Calu3 (cell line): ENCODE measurements at regions not wholly inside any gene's neighbourhood (a gene's known extent, or its start where the extent isn't known, plus 50 kb on each side); places are given as distances from the start of the nearest gene placed in this dataset.
A peak's percentile ranks its signal among the peaks of the same experiment; 100 is the strongest.

ENCODE experiments used
- BruUV-seq: library from RNA; stranded (reverse); fragments of 400-500 nt; replicated peaks from 2 replicates; lab custom pipeline; 2021; lab: Mats Ljungman, UMichigan
- CTCF ChIA-PET: fragments of 300-600 bp; sonication (Branson Sonifier 250); formaldehyde crosslinking; loops from one replicate; lab custom pipeline; 2022; ENCODE audit warnings: antibody characterized with exemption; lab: Charles Lee
- DNase-seq: peaks from one replicate; pipeline ENCODE4 v3.0.0; 2022
- H3K27ac Mint-ChIP-seq: one replicate; pipeline ENCODE4 v1.8.0; 2022; ENCODE audit warnings: mixed read lengths; ENCODE audit not compliant: unreplicated experiment
- H3K27me3 Mint-ChIP-seq: one replicate; pipeline ENCODE4 v1.8.0; 2022; ENCODE audit warnings: mixed read lengths; ENCODE audit not compliant: unreplicated experiment
- H3K36me3 Mint-ChIP-seq: one replicate; pipeline ENCODE4 v1.8.0; 2022; ENCODE audit warnings: mild to moderate bottlenecking, moderate library complexity, mixed read lengths; ENCODE audit not compliant: insufficient read depth, unreplicated experiment
- H3K4me1 Mint-ChIP-seq: one replicate; pipeline ENCODE4 v1.8.0; 2022; ENCODE audit warnings: mild to moderate bottlenecking, low read depth, mixed read lengths; ENCODE audit not compliant: unreplicated experiment
- H3K4me3 Mint-ChIP-seq: one replicate; pipeline ENCODE4 v1.8.0; 2022; ENCODE audit warnings: mild to moderate bottlenecking, low read depth, moderate library complexity, mixed read lengths; ENCODE audit not compliant: unreplicated experiment
- H3K9me3 Mint-ChIP-seq: one replicate; pipeline ENCODE4 v1.8.0; 2022; ENCODE audit warnings: low read depth, mixed read lengths; ENCODE audit not compliant: unreplicated experiment
- intact Hi-C: fragments of 100-400 bp; cut with micrococcal nuclease; formaldehyde crosslinking; loops from one replicate; pipeline ENCODE4 v1.10.0; 2022; ENCODE audit not compliant: unreplicated experiment
- TF ChIP-seq, protein P1 (sequence below): fragments of 200-600 bp; IDR thresholded peaks from one replicate; pipeline ENCODE4 v1.8.0; 2022; ENCODE audit warnings: antibody characterized with exemption; ENCODE audit not compliant: unreplicated experiment

- CTCF ChIA-PET = interaction anchor here (0.7 to 1.3 kb wide), 4 partner anchors 256 to 418 kb away, joined by 3 to 6 read pairs (median 4); no protein-coding TSS in a partner anchor
- Mint-ChIP-seq H3K4me3 (no peak overlapping the region), H3K27me3 (peaks cover 15% of the 10 kb centered on the region), H3K36me3 (no peaks in the 10 kb centered on the region), H3K9me3 (no peaks in the 10 kb centered on the region), H3K27ac (no peak overlapping the region), H3K4me1 (no peaks in the 10 kb centered on the region)
- TF ChIP-seq, protein P1, sequence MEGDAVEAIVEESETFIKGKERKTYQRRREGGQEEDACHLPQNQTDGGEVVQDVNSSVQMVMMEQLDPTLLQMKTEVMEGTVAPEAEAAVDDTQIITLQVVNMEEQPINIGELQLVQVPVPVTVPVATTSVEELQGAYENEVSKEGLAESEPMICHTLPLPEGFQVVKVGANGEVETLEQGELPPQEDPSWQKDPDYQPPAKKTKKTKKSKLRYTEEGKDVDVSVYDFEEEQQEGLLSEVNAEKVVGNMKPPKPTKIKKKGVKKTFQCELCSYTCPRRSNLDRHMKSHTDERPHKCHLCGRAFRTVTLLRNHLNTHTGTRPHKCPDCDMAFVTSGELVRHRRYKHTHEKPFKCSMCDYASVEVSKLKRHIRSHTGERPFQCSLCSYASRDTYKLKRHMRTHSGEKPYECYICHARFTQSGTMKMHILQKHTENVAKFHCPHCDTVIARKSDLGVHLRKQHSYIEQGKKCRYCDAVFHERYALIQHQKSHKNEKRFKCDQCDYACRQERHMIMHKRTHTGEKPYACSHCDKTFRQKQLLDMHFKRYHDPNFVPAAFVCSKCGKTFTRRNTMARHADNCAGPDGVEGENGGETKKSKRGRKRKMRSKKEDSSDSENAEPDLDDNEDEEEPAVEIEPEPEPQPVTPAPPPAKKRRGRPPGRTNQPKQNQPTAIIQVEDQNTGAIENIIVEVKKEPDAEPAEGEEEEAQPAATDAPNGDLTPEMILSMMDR = peak; percentile 83
- no TSS peak for BruUV-seq
- intact Hi-C loops = loop anchor here (1.0 to 5.0 kb wide), 4 partner anchors 168 to 417 kb away; partner anchors contain the start of gene COL6A3
- DNase-seq = peak; percentile 73
Measured at GRCh38 chr2:237154082-237154638, 68.5 kb downstream of the COPS8 start.

DNA sequence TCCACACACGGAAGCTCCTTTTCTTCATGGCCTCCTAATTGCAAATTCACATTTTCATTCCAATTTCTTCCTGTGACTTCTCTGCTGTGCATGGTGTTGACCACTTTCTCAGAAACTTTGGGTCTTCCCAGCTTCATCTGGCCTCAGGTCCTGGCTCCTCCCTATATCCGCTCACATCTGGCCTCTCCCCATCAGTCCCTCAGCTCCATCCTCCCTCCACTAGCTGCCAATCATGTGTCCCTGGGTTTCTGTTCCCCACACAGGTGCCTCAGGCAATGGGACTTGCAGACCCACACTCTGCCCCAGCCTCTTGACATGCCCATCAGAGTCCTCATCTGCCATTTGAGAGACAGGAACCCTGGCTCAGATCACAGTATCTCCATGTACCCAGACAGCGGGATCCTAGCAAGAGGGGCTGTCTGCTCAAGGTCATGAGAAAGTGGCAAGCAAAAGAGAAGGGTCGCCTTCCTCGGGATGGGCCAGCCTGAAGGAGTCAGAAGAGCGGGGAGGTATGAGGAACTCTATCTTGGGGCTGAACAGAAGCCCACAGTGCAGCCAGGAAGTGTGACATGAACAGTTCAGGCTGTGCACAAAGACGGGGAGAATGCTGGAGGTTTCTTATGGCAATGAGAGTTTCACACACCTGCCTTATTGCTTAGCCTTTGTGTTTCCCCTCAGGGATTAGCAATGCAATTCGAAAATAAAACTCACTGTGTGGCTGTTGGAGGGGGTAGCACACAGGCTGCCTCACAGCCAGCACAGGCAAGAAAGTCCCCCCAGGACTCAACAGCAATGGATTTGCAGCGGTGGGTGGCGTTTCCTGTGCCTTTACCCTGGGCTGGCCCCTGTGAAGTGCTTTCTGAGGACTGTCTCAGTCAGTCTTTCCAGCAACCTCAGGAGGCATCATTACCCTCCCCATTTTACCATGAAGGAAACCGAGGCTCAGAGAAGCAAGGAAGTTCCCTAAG lies 69.5 kb downstream of the COPS8 start:
- no peak overlapping the region for H3K27ac Mint-ChIP-seq
- no peaks in the 10 kb centered on the region for H3K9me3 Mint-ChIP-seq
- no peaks in the 10 kb centered on the region for H3K4me1 Mint-ChIP-seq
- BruUV-seq = no TSS peak
- peaks cover 15% of the 10 kb centered on the region for H3K27me3 Mint-ChIP-seq
- CTCF ChIA-PET = interaction anchor here (0.6 to 1.3 kb wide), 3 partner anchors 255 to 417 kb away, joined by 4 to 6 read pairs (median 5); no protein-coding TSS in a partner anchor
- H3K36me3 Mint-ChIP-seq = no peaks in the 10 kb centered on the region
- intact Hi-C loops = loop anchor here (1.0 to 5.0 kb wide), 4 partner anchors 167 to 416 kb away; partner anchors contain the start of gene COL6A3
- H3K4me3 Mint-ChIP-seq = no peak overlapping the region
- no peak for DNase-seq
- TF ChIP-seq, protein P1 = no peak

- no peak for DNase-seq
- intact Hi-C loops = no loop called here
- H3K27ac Mint-ChIP-seq = no peak overlapping the region
- no peaks in the 10 kb centered on the region for H3K36me3 Mint-ChIP-seq
- H3K27me3 Mint-ChIP-seq = peaks cover 16% of the 10 kb centered on the region
- no TSS peak for BruUV-seq
- H3K4me1 Mint-ChIP-seq = no peaks in the 10 kb centered on the region
- CTCF ChIA-PET = no interaction called here
- no peaks in the 10 kb centered on the region for H3K9me3 Mint-ChIP-seq
- TF ChIP-seq, protein P1 = no peak
- no peak overlapping the region for H3K4me3 Mint-ChIP-seq
Measured at GRCh38 chr2:237156031-237156856, 70.6 kb downstream of the COPS8 start.
